ENCODE measurements at regions not wholly inside any gene's neighbourhood (a gene's known extent, or its start where the extent isn't known, plus 50 kb on each side); places are given as distances from the start of the nearest gene placed in this dataset.
"Not testable (repeated sequence)": the region's sequence is repeated elsewhere in the genome, so short reads cannot be mapped to it uniquely, and the experiment has no call there.

GRCh38 chr4:188678691-188679090, 539.5 kb downstream of the TRIML1 start:
- DNase-seq = not testable (repeated sequence)

GRCh38 chr4:188680004-188680666, 540.9 kb downstream of the TRIML1 start:
- no peak for DNase-seq

- DNase-seq = no peak
Measured at GRCh38 chr4:188680667-188681063, 541.4 kb downstream of the TRIML1 start.

GRCh38 chr4:188682321-188682720, 543.1 kb downstream of the TRIML1 start:
- no peak for DNase-seq

DNA sequence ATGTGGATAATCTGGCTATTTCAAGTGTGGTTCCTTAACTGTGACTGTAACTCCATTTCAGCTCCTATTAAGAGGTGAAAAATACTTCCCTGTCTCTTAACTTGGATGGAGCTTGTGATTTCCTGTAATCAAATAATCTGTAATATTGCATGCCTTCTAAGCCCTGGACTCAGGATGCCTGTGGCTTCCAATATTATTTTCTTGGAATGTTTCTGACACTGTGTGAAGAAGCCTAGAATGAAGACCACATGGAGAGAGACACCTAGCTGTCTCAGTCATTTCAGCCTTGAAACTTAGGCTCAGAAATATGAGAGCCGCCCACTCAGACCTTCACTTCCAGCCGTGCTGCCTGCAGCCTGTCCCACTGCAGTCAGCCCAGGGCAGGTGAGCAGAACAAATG, 544.3 kb downstream of the TRIML1 start:
- DNase-seq = no peak

DNA sequence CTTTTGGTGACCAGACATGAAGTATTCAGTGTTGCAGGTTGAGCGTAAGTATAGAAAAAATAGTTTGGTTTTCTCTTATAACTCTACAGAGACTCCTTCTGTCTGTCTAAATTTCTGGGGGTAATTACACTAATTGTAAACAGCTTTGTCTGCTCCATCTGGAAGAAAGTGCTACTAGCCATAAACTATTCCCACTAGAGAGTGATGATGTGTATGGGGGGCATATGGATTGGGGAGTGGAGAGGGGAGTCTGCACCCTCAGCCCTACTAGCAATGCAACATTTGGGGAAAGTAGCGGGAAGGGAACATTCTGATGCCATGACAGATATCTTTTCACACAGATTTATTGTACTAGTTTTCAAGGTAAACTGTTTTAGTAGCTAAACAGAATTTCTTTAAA, 549.7 kb downstream of the TRIML1 start:
- DNase-seq = no peak

GRCh38 chr4:188691811-188692210, 552.6 kb downstream of the TRIML1 start:
- no peak for DNase-seq

GRCh38 chr4:188695261-188695660, 556.0 kb downstream of the TRIML1 start:
- no peak for DNase-seq

DNA sequence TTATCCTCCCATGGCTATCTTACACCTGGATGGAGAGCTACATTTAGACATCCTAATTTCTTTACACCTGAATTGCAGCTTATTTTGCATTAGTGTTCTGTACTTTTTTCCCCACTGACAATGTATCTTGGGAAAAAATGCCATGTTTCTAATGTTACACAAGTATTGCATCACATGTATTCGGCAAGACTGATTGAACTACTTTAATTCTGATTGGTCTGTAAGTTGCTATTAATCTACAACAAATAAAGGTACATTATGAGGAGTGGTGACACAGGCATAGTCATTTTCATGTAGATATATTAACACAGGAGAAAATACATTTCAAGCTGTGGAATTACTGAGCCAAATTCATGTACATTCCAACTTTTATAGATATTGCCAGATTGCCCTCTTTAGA, 558.0 kb downstream of the TRIML1 start:
- no peak for DNase-seq

- no peak for DNase-seq
Measured at GRCh38 chr4:188701952-188702351, 562.7 kb downstream of the TRIML1 start.

DNA sequence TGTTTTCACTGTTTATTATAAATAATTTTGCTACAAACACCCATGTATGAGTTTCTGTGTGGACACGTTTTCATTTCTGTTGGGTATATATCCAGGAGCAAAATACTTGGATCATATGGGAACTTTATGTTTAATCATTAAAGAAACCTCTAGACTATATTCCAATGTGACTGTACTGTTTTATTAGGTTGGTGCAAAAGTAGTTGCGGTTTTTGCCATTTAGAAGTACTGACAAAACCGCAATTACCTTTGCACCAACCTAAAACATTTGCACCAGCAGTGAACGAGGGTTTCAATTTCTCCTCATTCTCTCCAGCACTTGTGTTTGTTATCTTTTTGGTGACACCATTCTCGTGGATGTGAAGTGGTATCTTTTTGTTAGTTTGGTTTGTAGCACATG, 565.0 kb downstream of the TRIML1 start:
- DNase-seq = no peak

GRCh38 chr4:188707036-188707435, 567.8 kb downstream of the TRIML1 start:
- DNase-seq = no peak

DNA sequence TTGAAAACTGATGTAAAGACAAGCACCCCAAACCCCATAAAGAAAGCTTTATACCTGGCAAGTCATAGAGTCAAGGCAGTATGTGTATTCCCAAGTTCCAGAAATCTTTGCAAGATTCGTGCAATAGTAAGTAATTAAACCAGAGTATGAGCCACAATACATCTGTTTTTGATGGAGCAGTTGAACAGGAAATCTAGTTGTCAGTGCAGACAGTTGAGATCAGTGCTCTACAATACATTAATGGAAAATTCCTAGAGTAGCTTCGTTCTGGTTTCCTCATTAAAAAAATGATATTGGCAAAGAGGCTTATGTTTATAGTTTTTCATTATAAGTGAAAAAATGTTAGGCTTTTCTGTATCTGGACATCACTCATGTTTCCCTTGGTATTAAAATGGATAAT, 575.3 kb downstream of the TRIML1 start:
- DNase-seq = no peak

- DNase-seq = no peak
Measured at GRCh38 chr4:188714907-188715306, 575.7 kb downstream of the TRIML1 start.

DNA sequence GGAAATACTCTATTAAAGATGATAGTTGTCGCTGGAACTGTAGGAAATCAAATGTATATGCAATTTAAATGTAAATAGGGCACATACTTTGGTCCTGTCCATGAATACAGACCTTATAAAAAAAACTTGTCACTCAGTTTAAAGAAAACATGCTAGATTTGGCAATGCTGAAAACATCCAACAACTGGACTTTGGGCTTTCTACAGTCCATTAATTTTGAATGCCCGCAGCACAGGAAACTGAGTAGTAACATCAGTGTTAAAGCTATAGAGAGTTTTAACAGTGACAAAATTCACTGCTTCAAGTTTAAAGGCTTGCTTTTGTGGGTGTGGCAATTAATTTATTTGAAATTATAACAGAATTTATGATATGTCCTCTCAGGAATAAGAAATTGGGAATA, 578.4 kb downstream of the TRIML1 start:
- DNase-seq = no peak

- no peak for DNase-seq
Measured at GRCh38 chr4:188719794-188720193, 580.6 kb downstream of the TRIML1 start.

- DNase-seq = no peak
Measured at GRCh38 chr4:188722911-188723310, 583.7 kb downstream of the TRIML1 start.

DNA sequence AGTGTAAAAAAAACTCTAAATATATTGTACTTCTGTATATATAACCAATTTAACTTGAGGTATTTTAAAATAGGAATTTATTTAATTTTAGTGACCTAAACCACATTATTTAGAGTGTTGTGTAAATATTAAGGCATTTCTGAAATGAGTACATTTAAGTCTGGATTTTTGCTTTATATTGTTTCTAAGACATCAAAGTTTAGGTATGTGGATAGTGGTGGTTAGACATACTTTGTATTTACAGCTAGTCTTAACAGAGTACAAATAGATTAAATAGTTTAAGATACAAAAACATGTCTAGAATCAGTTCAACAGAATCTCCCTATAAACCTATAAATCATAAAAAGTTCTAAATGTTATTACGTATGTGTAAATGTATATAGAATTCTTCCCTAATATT, 588.5 kb downstream of the TRIML1 start:
- no peak for DNase-seq

- no peak for DNase-seq
Measured at GRCh38 chr4:188728359-188728758, 589.1 kb downstream of the TRIML1 start.

DNA sequence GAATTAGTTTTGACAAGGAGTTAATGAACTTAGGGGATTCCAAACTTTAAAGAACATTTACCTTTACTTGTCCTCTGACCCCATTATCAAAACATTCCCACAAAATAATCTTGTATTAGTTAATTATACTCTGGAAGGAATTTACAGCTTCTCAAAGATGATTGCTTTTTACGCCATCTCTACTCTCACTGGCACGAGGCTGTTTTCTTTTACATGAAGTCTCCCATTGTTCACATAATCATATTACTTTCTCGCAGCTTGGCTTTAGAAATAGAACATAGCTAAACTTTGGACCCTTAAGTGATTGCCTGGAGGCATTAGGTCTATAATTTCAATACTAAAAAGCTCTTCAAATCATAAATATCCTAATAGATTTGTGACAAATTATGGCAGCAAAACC, 592.9 kb downstream of the TRIML1 start:
- DNase-seq = no peak

GRCh38 chr4:188735082-188735481, 595.8 kb downstream of the TRIML1 start:
- DNase-seq = no peak

- no peak for DNase-seq
Measured at GRCh38 chr4:188737251-188738002, 598.2 kb downstream of the TRIML1 start.

- DNase-seq = not testable (repeated sequence)
Measured at GRCh38 chr4:188738290-188738689, 599.0 kb downstream of the TRIML1 start.

DNA sequence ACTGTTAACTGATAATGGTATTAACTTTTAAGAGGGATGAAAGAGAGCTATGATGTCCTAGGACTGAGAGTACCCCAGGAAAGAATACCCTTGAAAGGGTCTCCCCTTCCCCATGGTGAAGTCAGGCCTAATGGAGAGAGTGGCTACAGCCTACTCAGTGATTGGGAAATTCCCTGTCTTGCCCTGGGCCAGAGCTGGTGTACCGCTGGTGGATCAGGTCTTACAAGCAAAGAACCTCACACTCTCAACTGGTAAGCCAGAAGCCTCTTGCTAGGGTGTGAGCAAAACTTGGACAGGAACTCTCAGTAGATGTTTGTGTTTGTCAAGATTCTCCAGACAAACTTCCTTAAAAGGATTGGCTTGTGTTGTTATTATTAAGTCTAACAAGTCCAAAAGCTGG, 600.9 kb downstream of the TRIML1 start:
- not testable (repeated sequence) for DNase-seq

- not testable (repeated sequence) for DNase-seq
Measured at GRCh38 chr4:188740791-188741190, 601.5 kb downstream of the TRIML1 start.
